Fibroblast of the aortic adventitia (primary cell): ENCODE measurements at regions not wholly inside any gene's neighbourhood (a gene's known extent, or its start where the extent isn't known, plus 50 kb on each side); places are given as distances from the start of the nearest gene placed in this dataset.

Source experiments
- DNase-seq: peaks from one replicate; pipeline ENCODE4 v3.0.0-alpha.2; 2010; ENCODE audit warnings: low read depth
- H3K4me3 ChIP-seq: 2 replicates; pipeline ENCODE4 v1.5.1; 2011; ENCODE audit warnings: low read depth, mild to moderate bottlenecking, control low read depth, low read length, moderate library complexity
- TF ChIP-seq, protein P1 (sequence below): IDR thresholded peaks from 2 replicates; pipeline ENCODE4 v1.5.1; 2011; ENCODE audit warnings: mild to moderate bottlenecking, low read length, control low read depth, inconsistent platforms; ENCODE audit not compliant: insufficient read depth

DNA sequence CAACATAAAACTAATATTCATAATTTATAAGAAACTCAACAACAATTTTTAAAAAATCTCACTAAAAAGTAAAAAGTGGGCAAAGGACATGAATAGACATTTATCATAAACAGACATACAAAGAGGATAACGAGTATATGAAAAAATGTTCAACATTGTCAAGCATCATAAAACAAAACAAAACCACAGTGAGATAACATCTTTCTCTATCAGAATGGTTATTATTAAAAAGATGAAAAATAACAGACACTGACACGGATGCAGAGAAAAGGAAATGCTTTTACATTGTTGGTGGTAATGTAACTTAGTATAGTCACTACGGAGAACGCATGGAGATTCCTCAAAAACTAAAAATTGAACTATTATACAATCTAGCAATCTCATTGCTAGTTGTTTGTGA lies 813.0 kb downstream of the LUZP2 start:
- TF ChIP-seq, protein P1, sequence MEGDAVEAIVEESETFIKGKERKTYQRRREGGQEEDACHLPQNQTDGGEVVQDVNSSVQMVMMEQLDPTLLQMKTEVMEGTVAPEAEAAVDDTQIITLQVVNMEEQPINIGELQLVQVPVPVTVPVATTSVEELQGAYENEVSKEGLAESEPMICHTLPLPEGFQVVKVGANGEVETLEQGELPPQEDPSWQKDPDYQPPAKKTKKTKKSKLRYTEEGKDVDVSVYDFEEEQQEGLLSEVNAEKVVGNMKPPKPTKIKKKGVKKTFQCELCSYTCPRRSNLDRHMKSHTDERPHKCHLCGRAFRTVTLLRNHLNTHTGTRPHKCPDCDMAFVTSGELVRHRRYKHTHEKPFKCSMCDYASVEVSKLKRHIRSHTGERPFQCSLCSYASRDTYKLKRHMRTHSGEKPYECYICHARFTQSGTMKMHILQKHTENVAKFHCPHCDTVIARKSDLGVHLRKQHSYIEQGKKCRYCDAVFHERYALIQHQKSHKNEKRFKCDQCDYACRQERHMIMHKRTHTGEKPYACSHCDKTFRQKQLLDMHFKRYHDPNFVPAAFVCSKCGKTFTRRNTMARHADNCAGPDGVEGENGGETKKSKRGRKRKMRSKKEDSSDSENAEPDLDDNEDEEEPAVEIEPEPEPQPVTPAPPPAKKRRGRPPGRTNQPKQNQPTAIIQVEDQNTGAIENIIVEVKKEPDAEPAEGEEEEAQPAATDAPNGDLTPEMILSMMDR, result no peak
- DNase-seq, result no peak
- H3K4me3 ChIP-seq, result no peak overlapping the region

DNA sequence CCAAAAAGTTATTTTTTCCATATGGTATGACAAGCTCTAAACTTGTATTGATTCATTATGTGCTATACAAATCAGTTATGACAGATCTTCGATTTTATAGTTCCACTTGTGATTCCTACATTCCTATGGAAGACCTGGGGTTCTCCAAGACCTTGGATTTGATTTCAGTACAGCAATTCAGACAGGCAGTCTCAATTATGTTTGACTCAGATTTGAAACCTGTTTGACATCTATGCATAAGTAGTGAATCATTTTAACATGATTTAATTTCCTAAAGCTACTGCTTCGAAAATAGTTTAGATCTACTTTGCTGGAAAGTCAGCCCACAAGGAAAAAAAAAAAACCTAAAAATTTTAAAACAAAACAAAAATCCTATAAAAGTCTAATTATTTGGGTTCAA lies 820.4 kb downstream of the LUZP2 start:
- TF ChIP-seq, protein P1, result no peak
- DNase-seq, result no peak

DNA sequence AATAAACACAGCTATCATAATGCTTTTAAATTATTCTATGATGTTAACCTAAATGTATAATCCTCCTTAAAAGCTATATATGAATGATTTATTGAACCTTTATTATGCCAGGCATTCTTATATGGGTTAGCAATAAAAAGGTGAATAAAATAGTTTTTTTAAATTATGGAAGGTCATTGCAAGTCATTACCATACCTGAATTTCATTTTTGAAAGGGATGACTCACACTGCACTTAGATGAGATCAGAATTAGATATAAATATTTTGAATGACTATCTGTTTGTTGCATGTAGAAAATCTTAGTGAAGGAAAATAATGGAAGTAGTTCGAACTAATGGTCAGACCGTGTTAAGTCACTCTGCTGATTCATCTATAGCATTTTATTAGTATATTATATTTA lies 822.3 kb downstream of the LUZP2 start:
- DNase-seq, result no peak
- TF ChIP-seq, protein P1, result no peak

More for the DNA sequence above, 820.4 kb downstream of the LUZP2 start:
- H3K4me3 ChIP-seq, result no peak overlapping the region

DNA sequence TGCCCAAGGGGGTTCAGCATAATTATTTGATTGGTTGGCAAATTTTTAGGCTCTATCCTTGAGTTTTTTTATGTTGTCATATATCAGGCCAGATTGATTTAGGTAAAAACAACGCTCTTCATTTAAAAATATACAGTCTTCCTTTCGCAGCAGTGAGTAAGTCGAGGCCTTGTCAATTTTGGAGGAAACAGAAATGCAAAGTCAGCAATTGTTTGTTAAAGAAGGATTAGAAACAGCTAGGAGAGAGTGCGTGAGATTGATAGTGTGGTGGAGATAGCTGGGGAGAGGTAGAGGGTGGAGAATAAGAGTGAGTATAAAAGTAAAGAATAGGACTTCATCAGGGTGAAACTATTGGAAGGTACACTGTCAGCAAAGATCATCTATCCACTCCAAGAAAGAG lies 830.8 kb downstream of the LUZP2 start:
- no peak overlapping the region for H3K4me3 ChIP-seq
- TF ChIP-seq, protein P1, result no peak
- no peak for DNase-seq

More for the DNA sequence above, 822.3 kb downstream of the LUZP2 start:
- no peak overlapping the region for H3K4me3 ChIP-seq

DNA sequence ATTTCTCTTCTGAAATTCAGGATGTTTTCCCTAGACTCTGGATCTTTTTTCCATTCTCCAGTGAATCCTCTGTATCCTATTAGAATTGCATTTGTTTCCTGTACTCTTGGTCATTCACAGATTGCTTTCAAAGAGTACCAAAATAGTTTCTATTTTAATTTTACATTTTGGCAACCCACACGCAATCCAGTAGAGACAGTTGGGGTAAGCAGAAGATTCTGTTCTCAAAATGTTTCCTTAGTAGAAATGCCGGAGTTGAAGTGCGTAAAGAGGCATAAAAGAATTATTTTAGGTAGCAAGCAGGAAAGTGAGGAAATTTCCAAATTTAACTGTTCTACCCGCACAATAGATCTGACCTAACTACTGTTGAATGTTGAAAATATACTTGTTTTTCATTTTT lies 842.4 kb downstream of the LUZP2 start:
- no peak overlapping the region for H3K4me3 ChIP-seq
- TF ChIP-seq, protein P1, result no peak
- DNase-seq, result no peak

DNA sequence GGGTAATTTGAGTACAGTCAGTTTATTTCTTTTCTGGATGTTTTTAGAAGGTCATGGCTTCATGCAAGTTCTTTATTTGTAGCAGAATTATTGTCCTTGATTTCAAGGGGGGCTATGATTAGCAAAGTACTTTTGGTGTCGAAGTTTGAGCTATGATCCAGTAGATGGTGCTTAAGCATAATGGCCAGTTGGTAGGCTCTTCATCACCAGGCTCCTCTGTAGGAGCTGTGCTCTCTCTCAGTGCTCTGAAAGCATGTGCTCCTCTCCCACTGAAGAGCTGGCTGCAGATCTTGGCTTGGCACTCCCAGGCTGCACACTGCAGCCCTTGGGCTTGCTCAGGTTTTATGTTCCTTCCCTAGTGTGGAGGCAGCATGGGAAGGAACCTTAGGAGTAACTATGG lies 852.7 kb downstream of the LUZP2 start:
- H3K4me3 ChIP-seq, result no peak overlapping the region
- DNase-seq, result no peak
- TF ChIP-seq, protein P1, result no peak
